Stimulated activated CD4-positive, alpha-beta T cell treated with anti-CD3 and anti-CD28 coated beads, Interleukin-1b, Interleukin-23, amount 100 ng/mL, for 48 hours (primary cell): ENCODE measurements at regions not wholly inside any gene's neighbourhood (a gene's known extent, or its start where the extent isn't known, plus 50 kb on each side); places are given as distances from the start of the nearest gene placed in this dataset.

Experiments used
- DNase-seq: peaks from one replicate; pipeline ENCODE4 v3.0.0-alpha.2; 2020

DNA sequence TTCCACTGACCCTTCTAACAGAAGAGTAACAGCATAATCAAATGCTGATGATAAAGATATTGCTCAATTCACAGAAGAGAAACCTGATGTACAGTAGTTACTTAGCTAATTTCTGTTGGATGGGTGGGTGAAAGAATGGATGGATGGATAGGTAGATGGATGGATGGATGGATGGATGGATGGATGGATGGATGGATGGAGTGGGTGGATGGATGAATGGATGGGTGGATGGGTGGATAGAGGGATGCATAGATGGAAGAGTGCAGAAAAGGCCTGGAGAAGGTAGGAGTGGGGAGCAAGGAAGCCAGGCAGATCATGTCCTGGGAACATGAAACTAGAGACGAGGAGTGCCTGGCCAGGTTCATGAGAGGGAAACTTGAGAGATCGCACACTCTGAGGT lies 520.9 kb downstream of the BCL11B start:
- DNase-seq = no peak

DNA sequence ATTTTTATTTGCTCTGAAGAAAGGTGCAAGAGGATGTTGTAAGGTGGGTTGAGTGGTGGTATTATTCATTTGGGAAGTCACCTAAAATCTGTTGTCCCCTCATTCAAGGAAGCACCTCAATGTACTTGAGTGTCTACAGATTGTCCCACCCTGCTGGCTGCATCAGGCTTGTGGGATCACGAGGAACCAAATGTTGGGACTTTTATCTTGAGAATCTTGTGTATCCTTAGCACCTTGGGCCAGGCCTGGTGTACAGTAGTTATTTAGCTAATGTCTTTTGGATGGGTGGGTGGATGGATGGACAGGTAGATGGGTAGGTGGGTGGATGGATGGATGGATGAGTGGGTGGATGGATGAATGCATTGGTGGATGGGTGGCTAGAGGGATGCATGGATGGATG lies 519.3 kb downstream of the BCL11B start:
- DNase-seq = no peak

DNA sequence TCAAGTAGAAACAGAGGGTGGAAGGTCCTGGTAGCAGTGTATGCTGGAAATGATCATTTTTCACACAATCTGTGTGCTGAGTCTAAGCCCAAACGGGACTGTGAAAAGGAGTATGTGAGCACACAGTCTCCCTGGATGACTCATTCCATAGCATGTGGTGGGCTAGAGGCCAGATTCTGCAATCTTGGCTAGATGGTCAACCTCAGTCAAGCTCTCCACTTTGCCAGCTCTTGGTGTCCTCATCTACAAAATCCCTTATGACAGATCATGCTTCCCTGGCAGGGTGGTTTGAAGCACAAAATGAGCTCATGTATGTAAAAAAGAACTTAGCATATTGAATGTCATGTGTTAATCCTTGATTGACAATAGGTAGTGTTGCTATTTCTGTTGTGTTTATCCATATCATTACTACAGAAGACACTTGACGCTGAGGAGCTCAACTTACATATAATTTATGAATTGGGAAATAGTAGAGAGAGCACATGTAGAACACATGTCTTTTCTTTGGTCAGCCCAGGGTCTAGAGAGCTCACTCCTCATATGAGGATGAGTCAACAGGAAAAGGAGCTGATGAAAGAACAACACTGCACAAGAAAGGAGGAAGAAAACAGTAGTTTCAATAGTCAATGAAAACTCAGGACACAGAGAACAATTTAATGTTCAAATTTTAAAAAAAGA lies 517.5 kb downstream of the BCL11B start:
- no peak for DNase-seq

DNA sequence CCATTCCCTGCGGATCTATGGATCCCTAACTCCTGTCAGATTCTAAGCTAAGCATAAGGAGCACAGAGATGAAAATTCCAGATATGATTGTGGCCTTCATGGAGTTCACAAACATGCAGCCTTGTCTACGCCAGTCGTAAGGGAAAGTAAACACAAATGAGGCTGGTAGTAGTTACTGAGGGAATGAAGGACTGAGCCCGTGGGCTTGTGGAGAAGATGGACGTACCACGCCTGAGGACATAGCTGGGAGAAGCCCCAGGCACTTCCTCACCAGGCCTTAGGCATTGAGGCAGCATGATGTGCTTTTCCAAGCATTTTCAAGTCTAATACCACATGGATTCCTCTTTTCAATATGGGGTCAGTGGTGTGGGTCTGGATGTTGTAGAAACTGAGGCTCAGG lies 515.2 kb downstream of the BCL11B start:
- DNase-seq = no peak

DNA sequence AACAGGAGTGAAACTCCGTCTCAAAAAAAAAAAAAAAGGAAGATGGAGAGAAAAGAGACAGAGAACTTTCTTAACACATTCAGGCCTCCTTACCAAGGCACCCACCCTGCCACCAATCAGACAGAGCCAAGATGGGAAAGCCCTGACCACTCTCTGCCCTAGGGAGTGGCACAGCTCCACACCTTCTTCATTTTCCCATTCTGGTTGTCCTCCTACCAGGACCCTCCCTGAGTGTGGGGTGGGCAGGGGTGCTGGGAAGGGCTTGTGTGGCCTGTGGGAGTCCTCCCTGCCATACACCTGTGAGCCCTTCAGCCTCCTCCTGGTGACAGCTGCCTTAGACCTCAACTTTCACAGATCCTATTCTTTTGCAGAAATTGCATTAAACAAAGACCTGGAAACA lies 513.6 kb downstream of the BCL11B start:
- no peak for DNase-seq

DNA sequence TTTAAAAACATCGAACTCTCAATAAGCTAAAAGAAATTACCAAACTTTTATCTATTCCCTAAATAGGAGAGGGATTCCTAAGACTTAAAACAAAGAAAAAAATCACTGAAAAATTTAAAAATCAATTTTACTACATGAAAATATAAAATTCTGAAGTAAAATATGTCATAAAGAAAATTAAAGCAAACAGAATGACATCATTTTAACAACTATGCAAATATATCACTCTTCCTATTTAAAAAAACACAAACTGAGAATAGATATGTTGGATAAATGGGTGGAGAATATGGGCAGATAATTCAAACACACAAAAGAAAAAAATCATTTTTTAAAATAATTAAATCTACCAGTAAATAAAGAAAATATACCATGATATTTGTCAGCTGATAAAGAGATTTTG lies 510.0 kb downstream of the BCL11B start:
- no peak for DNase-seq

DNA sequence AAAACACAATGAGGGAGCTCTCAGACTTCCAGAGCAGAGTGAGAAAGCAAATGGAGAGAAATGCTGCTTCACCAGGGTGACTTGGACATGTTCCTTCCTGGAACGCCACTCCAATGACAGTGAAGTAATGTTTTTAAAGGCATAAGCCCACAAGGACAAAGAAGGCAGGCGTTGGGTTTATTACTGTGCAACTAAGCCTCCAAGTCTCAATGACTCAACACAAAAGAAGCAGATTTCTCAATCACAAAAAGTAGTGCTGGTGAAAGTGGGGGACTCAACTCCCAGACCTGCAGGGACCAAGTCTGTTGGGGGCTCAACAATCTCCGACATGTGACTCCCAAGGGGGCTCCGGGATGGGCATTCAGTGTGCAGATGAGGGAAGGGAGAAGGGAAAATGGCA lies 505.2 kb downstream of the BCL11B start:
- no peak for DNase-seq

DNA sequence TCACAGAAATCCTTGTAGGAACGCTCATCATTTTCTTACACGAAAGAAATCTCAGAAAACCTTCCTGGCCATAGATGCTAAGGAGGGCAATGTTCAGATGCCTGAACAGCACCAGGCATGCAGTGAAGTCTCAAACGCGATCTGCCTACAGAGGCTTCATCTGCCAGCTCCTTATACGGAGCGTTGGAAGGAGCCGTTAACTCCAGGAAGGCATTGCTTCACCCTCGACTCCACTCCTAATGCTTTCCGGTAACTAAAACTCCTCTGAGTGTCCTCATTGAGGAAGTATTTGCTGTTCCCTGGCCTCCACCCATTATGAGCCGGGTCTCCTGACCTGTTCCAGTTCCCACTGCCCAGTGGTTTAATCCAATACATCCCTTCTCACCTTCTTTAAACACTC lies 502.7 kb downstream of the BCL11B start:
- DNase-seq = no peak

DNA sequence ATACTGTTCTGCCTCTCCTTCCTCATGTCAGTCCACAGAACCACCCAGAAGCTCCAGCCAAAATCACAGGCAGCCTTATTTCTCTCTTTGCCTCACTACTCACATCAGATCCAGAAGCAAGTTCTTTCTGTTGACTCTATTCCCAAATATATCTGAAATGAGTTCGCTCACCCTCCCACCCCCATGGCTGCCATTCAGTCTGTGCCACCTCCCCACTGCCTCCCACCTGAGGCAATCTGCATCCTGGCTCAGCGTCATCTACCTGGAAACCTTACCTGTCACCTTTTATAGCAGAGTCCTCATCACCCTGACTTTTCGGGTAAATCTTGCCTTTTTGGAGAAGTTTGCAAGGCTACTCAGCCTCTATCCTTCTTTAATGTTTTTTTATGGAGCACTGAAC lies 501.8 kb downstream of the BCL11B start:
- DNase-seq = no peak

DNA sequence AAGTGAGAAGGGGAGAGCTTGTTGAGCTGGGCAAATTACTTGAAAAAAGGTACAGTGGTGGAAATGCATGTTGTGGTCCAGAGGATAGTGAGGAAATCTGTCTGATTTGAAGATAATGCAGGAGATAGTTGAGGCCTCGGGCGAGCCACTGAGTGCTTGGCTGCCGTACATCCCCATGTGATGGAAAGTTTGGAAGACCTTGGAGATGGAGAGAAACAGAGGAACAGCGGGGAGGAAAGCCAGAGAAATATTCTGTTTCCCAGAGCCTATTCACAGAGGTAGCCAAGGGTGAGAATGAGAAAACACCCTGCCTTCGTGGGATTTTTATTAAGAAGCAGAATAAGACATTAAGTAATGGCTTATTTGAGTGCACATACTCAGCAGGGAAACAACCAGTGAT lies 498.2 kb downstream of the BCL11B start:
- no peak for DNase-seq

DNA sequence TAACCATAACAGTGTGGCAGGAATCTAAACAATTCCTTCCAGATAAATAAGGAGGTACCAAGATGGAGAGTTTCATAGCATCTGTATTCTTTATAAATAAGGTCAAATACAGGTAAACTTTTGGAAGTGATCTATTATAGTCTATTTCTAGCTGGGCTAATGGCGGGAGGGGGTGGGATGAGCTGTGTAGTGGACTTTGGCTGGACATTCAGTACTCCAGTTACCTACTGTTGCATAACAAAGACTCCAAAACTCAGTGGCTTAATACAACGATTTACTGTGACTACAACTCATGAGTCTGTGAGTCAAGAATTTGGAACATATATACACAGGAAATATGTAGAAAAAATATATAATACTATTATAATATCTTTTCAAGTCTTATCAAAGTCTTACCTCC lies 496.1 kb downstream of the BCL11B start:
- DNase-seq = no peak

DNA sequence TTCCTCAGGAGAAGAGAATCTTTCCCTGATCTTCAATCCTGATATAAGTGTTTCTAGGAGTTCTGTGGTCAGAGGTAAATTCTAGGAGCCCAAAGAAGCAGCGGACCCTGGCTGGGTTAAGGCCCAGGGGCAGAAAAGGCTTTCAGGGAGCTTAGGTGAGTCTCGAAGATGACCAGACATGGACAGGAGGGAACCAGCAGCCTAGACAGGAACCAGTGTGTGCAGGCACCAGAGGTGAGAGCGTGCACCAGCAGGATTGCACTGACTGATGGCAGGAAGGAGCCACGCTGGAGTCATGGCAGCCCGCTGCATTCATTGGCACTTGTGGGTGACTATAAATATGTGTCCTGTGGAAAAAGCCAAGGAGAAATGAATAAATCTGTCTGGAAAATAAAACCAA lies 489.9 kb downstream of the BCL11B start:
- no peak for DNase-seq

DNA sequence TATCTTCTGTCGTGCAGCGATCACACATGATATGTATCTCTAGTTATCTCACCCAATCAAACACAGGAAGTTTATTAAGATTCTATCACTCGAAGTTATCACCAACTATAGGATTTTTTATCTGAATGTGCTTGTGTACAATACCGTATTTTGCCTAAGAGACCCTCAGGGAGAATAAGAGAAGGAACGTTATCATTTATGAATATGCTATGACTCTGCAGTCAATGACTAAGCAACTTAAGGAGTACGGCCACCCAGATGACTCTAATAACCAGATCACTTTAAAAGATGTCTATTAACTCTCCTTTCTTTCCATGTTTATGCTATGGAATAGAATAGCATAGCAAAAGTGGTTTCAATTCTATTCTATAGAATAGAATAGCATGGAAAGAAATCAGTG lies 486.4 kb downstream of the BCL11B start:
- DNase-seq = no peak

DNA sequence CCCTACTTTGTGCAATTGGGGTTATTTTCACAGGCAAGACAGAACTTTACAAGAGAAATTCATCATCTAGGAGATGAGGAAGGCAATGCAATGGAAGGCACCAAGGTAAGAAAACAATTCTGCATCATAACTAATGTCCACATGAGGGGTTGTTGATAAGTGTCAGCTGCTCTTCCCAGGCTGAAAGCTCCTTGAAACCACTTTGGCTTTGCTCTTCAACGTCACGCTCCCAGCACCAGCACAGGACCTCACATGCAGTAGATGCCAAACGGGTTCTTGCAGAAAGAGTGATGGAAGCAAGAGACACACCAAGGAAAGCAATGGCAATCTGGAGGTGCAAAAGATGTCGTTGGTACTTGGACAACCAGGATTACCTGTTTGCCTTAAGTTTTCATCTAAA lies 485.5 kb downstream of the BCL11B start:
- DNase-seq = no peak

DNA sequence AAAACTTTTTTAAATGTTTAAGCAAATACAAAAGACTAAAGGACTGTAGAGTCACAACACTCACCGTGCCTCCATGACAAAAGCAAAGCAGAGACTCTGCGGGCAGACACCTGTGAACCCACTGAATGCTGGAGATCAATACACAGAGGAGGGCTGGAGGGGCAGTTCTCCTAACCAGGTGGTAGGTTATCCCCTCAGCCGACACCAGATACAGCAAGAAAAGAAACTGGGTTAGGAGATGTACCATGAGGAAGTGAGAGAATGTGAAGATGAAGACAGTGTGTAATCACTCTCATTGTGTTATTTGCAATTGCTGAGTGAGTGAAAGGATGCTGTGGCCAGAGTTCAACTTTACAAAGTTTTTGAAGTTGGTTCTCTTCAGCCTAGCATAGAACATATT lies 480.3 kb downstream of the BCL11B start:
- no peak for DNase-seq

DNA sequence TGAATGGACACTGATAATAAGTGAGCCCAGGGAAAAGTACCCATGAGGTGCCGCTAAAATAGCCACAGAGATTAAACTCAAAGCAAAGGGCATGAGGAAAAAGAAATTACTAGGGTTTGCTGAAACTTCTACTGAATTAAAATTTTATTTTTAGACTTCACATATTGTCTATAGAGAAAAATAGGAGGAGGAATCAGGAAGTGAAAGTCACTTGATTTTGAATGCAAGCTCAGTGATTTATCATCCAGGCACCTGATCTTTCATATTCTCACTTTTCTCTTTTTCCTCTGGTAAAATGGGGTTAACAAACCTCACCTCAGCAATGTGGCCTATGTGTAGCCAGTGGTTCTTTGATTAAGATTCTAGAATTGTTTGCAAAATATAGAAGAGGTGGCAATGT lies 479.8 kb downstream of the BCL11B start:
- no peak for DNase-seq

DNA sequence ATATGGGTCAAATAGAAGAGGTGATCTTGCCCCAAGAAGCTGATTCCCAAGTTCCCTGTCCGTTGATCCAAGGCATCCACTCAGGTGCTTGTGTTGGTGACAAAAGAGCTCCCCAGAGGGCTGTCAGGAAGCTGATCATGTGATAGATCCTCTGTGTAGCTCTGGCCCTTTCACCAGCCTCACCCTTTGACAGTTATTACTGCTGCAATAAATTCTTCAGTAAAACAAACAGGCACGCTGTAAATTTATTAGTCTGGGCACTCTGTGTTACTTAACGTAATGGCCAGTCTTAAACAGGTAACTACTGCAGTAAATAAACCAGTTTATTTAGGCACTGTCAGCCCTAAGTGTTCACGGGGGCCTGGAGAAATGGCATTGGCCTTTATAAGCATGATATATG lies 473.9 kb downstream of the BCL11B start:
- no peak for DNase-seq

DNA sequence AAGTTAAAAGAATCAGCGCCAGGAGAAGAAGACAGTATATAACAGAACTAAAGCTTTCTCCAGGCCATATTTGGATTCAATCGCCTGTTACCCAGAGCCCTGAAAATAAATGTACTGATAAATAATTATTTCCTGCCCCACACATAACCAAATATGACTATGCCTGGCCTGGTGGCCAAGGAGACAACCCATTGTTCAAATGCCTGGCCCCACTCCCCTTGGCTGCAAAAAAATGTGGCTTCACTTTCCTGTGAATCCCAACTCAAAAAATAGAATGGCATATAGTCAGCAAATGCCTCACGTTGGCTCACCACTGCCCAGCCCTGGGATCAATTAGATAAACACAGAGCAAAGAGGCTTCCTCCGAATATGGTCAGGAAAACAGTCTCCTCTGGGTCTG lies 472.1 kb downstream of the BCL11B start:
- no peak for DNase-seq

DNA sequence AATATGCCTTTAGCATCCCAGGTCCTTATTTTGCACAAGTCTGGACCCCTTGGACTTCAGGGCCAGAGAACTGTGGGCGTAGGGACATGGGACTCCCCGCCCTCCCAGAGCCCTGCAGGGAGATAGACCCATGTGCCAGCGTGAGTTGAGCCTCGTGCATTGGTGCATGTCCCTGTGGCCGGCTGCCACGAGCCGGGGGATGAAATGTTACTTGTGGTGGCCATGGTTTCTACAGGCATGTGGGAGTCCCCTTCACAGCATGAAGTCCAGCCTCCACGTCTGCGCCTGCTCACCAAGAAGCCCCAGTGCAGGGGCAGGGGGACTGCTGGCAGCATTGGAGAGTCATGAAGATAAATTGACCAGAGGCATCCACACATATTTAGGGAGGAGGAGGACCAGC lies 470.0 kb downstream of the BCL11B start:
- DNase-seq = no peak

DNA sequence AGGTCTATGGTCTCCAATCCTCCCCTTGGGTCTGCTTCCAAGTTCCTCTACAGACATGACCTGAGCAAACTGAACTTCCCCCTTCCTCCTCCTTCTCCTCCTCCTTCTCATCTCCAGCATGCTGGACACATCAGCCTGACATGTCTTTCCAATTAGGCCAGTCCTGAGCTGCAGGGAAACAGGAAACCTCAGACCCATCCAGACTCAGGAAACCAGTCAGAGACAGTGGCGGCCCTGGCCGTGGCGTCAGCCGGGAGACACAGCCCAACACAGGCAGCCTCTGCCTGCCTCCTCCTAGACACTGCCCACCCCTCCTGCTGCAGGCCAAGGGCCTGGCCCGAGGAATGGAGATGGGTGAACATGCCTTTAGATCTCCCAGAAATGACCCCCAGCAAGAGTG lies 468.8 kb downstream of the BCL11B start:
- DNase-seq = no peak

DNA sequence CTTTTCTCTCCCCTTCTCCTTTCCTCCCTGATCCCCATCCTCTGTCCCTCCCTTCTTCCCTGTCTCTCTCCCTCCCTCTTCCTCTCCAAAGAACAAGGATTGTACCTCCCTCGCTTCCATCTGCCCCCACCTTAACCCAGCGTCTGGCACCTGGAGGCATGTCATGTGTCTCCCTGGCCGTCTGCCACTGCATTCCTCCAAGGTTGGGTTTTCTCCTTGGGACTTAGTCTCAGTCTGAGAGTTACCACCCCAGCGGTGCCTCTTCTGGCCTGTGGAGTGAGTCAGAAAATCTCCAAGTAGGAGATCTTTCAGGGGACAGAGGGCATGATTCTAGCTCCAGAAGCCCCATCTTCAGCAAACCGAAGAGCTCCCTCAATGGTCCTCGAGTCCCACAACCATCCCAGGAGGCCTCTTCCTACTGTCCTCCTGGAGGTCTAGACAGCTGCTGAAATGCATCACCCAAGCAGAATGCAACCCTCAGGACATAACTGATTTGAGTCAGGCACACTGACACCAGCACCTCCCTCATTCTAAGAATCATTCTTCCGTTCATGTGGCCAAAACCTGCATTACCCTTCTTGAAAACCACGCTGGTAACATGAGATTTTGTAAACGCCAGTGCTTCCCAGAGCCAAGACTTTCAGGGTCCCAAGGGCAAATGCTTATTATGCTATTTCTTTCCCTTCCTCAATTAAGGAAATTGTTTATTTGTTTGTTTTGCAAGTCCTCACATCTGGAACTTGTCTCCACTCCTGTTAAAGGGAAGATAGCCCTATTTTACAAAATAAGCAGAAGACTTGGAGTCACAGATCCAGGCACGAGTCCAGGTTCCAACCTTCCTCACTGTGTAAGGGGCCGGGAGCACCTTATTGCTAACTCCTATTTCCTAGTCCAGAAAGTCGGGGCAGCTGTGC lies 463.2 kb downstream of the BCL11B start:
- DNase-seq = no peak

DNA sequence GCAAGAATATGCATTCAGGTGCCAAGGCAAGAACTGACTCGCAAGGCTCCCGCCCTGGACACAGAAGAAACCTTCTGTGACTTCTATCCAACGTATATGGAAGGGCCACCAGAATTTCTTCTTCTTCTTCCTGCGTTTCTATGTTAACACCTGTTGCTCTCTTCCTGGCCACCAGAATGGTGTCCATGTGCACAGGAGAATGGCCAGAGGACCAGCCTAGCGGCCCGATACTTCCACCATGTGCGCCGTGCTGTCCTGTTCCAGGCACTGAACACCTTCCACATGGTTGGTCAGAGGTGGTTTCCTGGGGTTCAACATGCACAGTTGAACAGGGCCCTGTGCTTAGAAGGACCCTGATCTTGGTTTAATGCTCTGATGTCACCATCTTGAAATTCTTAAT lies 455.8 kb downstream of the BCL11B start:
- no peak for DNase-seq

DNA sequence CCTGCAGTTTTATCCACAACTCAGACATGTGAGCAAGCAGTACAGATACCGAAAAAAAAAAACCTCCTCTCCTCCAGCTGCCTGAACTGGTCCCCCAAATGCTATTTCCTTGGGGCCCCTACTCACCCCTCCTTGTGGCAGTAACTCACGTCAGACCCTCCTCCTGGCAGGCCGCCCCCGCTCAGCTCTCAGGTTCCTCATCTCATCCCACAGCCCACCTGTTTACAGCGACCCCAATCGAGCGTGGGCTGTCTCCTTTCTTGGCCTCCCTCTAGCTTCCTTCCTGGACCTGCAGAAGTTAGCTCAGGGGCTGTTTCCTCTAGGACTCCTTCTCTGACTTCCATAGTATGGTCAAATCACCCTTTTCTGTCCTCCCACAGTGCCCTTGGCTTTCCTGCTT lies 455.3 kb downstream of the BCL11B start:
- no peak for DNase-seq

DNA sequence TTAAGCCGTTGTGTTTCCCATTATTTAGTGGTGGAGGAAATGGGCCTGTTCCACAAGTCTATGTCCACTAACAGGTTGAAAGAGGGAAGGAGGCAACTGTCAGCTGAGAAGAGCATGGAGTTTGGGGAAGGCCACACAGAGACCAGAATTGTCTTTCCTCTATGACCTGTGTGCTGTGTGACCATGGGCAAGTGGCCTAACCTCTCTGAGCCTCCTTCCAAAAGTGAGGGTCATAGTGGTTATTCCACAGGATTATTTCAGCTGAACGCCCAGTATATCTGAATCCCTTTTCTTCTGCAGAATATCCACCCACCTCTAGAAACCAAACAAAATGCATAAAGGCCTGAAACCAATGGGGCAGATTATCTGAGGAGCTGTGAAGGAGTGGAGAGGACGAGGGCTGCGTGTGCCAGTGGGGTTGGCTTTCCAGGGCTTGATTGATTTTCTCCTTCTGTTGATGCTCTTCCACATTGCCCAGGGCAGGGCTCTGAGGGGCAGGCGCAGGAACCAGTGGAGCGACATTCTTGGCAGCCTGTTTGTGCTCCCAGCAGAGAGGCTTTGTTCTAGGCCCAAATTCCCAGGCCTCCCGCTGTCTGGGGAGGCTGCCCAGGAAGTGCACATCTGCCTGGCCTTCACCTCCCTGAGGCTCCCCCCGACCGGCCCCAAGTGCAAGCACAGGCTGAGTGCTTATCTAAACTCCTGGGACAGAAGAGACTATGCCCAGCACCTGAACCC lies 452.7 kb downstream of the BCL11B start:
- DNase-seq = no peak
